ENCODE measurements at regions not wholly inside any gene's neighbourhood (a gene's known extent, or its start where the extent isn't known, plus 50 kb on each side); places are given as distances from the start of the nearest gene placed in this dataset.
"Not testable (repeated sequence)": the region's sequence is repeated elsewhere in the genome, so short reads cannot be mapped to it uniquely, and the experiment has no call there.

DNA sequence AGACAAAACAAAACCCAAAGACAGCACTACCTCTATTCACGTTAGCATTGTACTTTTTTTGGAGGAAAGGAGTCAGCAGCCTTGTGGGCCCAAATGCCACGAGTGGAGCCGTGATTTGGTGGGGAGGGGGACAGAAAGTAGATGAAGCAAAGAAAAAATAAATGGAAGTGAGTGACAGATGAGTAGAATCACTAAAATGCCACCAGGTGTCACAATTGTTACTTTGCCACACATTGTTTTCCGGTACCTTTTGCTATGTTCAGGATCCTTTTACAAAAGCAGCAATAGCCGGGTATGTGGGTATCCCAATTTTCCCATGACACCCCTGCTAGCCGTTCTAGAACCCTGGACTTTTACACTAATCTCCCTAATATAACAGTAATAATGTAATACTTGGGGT, 85.0 kb upstream of the AK4 start:
- DNase-seq, result no peak

DNA sequence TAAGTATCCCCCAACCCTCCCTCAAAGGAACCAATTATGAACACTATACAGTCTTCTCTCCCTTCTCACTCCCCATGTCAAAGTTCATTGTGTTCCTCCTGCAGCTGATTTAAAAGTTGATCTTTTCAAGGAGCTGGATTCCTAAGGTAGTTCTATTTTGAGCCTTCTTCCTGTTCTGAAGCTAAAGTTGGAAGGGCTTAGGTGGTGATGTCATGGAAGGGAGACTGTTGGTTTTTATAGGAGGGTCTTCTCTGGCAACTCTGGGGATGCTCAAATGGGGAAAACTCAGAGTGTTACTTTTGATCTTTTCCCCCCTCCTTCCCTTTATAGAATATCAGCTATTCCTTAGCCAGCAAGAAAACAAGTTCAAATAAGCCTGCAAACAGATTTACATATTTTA, 83.0 kb upstream of the AK4 start:
- no peak for DNase-seq

DNA sequence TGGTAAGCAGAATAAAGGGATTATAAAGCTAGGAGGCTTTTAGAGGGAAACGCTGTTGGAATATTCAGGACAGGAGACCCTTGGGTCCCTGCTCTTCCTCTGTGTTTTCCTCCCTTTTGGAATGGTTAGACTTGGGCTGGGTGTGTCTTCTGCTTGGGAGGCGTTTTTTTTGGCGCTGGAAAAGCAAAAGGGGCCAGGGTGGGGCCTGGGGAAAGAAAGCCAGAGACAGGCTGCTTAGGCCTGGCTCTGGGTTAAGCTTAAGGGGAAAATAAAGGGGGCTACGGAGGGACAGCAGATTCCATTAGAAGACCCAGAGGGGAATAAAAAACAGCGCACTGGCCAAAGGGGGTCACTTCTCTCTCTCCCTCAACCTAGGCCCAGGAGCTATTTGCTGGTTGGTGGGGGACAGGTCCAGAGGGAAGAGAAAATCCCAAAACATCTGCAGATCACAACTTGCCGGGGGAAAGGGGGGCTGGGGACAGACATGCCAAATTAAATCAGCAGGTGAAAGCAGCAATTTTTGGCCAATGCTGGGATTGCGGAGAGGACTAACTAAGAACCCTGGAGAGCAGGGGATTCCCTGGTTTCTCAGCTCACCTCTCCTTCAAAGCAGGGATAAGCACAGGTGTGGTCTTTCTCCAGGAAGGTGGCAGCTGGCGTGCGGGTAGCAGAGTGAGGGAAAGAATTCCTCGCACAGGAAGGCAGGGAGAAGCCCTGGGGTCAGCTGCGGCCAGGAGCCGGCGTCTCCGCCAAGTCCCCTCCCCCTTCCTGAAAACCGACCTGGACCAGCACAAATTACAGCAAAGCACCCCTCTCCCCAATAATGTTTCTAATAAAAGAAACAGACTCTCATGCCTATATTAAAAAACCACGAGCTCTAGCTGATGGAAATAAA, 82.2 kb upstream of the AK4 start:
- DNase-seq, result no peak

DNA sequence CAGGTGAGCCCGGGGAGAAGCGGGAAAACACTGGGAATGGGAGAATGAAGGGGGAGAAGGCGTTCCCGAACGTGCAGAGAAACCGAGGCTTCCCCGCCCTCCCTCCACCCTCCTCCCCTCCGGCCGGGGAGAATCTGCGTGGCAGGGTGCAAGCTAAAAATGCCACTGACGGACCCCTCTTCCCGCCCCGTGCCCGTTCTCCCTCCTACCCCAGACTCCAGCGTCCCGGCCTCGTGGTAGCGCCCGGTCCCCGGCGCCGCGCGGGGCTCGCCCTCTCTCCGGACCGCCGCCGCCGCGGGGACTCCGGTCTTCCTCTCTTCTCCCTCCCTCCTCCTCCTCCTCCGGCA, 81.6 kb upstream of the AK4 start:
- no peak for DNase-seq

DNA sequence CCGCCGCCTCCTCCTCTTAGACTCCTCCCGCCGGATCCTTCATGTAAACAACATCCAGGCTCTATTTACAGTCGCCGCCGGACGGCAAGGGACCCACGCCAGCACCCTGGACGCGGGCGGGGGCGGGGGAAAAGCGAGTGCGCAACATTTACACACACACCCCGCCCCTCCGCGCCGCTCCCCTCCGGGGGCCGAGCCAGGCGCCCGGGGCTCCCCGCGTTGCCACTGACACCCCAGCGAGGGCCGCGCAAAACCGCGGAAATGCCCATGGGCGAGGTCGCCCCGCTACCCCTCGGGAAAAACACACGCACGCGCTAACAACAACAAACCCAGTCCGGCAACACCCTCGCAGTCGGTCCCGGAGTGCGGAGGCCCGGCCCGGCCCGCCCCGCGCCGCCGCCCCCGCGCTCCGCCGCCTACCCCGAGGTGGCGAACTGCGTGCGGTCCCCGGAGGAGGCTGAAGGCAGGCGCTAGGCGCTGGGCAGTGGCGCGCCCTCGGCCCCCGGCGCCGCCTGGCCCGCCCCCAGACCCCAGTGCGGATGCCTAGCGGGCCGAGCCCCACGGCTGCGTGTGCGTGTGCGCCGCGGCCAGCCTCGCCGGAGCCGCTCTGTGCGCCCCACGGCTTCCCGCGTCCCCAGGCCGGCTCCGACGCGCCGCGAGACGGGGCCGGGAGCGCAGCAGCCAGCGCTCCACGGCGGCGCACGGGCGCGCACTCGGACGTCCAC, 81.1 kb upstream of the AK4 start:
- DNase-seq, result peak; percentile 58 to 66

DNA sequence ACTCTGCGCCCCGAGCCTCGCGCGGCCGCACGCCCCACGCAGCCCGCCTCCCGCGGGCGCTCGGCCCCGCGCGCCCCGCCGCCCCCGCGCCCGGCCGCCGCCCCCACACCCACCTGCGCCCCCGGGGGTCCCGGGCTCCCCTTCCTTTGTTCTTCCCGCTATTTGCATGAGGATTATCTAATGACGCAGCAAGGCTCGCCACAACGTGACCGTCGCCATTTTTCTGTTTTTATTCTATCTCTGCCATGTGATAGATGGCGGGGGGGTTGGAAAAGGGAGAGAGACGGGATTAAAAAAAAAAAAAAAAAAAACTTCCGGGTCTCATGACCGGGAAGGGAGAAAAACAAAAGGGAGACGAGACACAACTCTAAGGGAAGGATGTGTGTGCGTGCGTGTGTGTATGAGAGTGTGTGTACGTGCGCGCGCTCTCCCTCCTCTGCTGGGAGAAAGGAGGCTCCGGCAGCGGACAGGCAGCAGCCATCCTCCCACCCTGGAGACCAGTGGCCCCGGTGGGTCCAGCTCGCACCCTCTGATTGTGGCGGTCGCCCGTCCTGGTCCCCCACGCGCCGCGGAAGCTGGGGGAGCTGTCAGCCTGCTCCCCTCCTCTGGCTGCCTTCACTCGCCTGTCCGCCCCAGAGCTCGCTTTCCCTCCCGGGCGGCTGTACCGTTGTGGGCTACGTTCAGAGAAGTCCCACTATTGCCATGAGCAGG, 80.4 kb upstream of the AK4 start:
- DNase-seq, result peak; percentile 42 to 47

DNA sequence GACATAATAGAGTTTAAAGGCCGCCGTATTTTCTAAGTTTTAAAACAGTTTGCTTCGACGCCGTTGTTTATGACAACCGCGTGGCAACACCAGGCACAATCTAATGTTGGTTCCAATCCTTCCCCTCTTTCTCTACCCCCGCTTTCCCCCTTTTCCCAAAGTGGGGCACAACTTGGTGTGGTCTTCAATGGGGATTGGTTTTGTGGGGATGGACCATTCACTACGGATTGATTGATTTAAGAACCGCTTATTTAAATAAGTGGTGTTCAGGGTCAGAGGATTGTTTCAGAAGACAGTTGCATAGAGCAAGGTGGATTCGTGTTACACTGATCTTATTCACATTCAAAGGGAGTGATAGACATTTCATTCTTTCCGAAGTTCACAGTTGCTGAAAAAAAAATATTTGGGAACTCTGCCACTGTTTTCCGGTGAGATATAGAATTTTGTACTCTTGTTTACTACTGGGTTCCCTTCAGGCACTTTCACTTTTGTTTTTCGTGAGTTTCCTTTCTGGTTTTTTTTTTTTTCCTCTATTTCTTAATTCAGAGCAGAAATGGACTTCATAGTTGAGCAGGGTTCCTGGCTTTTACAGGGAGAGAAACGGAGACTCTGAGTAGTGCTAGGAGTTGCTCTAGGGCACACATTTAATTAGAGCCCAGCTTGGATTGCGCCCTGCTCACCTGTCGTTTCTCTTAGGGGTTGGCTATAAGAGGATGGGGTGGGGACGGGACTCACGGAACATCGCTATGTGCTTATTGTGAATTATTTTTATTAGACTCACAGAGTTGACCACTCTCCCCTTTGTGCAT, 79.6 kb upstream of the AK4 start:
- DNase-seq, result peak in 1 of 2 experiments; percentile 4

DNA sequence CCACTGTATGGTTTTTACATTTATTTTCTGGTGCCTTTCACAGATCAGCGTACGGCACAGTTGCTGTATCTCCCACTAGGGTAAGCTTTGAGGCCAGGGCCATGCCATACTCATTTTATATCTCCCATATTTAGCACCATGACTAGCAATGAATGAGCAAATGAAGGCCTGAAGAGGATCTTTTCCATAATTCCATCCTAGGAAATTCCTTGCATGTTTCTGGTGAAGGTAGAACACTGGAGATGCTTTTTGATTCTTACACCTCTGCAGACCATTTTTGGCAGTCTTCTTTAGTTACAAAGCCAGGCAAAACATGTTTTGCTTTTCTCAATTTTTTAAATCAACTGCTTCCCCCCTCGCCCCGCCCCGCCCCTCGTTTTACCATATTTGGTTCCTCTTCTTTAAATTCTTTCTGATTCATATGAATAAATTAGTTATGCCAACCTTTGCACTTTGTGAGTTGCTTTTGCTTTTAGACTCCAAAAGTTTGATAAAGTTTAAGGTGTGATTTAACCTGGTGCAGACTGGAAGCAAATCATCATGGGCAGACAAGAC, 78.9 kb upstream of the AK4 start:
- peak; percentile 54 to 62 for DNase-seq

DNA sequence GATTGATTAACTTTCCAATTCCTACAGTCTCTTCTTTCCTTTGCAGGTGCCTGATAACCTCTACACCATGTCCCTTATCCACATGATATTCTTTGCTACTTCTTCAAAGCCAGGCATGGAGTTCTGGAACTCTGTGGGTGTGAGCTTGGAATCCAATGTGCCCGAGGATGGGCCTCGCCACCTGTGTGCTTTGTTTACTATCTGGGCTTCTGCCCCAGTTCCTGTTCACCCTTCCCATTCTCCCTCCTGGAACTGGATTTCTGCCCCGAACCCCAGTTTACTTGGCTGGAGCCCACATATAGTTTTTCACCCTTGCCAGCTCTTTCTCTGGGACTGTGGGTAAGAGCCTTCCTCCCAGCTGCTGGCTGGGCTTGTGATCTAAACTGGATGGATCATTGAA, 75.2 kb upstream of the AK4 start:
- no peak for DNase-seq

DNA sequence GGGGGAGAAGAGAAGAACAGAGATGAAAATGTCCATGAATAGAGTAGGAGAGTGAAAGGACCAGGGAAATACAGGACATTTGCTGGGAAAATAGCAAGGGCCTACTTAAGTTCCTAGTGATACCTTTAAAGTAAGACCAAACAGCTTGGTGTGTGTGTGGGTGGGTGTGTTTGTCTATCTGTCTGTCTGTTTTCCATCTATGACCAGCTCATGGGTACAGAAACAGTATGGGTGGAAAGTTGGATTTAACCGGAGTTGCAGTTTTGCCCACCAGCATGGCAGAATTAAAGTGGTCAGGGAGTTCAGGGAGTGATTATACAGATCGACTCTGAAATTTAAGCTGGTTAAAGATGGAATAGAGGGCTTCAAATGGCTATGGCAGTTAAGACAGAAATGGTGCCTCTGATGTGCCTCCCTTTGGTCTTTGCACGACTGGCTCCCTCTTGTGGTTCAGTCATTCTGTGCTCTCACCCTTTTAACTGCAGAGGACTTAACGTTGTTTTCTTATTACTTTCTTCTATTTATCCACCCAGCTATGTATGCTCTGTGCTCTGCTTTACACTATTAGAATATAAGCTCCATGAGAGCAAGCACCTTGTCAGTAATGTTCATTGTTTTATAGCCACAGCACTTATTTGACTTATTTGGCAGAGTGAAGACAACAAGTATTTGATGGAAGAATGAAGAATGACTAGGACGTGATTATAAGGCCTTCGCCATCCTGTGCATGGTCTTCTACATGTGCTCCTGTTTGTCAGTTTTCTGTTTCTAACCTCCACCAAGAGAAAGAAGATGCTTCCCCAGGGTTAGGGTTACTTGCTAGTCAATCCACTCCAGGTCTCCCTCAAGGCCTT, 72.7 kb upstream of the AK4 start:
- peak; percentile 57 to 60 for DNase-seq

DNA sequence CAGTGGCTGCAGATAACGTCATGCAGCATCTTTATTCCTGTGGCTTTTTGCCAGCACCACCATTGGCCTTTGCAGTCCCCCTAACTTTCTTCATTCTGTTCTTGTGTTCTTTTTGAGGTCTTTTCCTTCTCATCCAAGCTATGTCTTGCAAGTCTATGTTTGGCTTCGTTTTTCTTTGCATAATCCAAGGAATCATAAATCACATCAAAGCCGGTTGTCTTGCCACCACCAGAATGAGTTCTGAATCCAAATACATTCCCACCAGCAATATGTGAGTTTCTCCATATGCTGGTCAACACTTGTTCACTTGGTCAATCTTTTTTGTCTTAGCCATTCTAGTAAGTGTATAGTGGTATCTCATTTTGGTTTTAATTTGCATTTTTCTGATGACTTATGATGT, 70.6 kb upstream of the AK4 start:
- DNase-seq, result no peak

DNA sequence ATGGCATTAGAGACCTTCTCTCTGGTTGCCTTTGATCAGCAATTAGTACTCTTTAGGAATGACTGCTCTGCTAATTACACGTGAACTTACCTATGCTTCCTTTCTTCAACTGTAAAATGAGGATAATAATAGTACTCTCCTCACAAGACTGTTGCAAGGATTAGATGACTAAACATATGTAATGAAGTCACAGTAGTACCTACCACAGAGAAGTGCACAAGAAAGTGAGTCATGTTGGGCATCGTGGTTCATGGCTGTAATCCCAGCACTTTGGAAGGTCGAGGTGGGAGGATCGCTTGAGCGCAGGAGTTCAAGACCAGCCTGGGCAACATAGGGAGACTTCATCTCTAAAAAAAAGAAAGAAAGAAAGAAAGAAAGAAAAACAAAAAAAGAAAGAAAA, 68.1 kb upstream of the AK4 start:
- no peak for DNase-seq

DNA sequence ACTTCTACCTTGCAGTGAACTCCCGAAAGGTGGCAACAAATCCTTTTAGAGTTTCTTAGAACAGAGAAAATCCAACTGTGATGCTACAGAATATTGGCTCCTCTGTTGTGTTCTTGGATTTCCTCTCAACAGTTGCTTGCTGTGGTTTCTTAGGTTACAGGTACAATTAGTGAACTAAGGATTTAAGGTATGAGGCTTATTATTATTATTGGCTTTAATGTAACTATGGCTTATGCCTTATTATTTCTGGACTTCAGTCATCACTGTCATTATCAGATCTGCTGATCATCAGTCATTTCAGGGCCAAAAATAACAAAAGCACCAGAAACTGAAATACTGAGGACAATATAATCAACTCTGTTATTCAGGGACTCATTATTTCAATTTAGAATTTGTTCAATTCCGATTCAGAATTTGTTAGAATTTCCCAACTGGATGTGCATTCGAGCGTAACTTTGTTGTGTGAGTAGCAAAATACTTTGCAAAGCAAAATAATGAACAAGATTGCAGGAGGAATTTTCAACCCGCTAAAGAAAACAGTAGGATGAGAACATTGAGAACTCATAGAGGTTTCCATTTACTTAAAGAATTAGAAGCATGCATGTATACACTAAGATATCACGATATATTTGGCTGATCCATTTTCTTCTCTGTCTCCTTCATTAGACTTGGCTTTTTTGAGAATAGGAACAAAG, 65.5 kb upstream of the AK4 start:
- DNase-seq, result no peak

DNA sequence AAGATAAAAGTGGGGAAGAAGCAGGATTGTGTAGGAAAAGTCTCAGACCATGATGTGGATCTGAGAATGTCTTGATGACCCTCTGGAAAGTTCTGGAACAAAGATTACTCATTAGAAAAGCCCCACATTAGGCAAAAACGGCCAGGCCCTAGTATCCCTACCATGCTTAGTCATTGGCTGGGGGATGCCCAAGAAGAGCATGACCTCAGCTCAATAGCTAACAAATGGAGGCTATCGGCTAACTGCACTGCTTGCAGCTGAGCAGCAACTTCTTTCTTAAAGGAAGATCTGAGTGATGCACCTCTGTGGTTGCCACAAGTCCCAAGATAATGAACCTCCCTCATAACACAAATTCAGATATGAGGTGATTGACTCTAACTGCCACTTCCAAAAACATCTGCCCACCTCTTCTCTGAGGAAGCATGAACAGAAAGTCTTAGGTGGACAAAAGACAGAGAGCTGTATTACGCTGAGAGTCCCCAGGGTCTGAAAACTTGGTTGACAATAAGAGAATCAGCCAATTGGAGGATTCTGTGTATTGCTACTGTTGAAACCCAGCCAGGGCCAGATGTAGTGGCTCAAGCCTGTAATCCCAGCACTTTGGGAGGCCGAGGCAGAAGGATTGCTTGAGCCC, 64.6 kb upstream of the AK4 start:
- DNase-seq, result no peak

DNA sequence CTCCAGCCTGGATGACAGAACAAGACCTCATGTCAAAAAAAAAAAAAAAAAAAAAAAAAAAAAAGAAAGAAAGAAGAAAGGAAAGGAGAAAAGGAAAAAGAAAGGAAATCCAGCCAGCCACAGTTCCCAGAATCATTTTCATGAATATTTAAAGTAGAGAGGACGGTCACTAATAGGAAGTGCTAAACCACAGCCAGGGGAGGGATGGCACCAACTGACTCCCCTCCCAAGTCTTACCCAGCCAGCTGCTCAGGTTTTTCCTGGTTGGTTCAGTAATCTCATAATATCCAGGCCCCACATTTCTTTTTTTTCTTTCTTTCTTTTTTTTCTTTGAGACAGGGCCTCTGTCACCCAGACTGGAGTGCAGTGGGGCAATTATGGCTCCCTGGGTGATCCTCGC, 63.9 kb upstream of the AK4 start:
- no peak for DNase-seq

DNA sequence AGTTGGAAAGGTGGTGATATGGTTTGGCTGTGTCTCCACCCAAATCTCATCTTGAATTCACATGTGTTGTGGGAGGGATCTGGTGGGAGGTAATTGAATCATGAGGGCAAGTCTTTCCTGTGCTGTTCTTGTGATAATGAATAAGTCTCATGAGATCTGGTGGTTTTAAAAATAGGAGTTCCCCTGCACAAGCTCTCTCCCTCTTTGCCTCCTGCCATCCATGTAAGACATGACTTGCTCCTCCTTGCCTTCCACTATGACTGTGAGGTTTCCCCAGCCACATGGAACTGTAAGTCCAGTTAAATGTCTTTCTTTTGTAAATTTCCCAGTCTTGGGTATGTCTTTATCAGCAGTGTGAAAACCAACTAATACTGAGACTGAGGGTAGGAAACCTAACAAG, 60.5 kb upstream of the AK4 start:
- DNase-seq, result not testable (repeated sequence)

DNA sequence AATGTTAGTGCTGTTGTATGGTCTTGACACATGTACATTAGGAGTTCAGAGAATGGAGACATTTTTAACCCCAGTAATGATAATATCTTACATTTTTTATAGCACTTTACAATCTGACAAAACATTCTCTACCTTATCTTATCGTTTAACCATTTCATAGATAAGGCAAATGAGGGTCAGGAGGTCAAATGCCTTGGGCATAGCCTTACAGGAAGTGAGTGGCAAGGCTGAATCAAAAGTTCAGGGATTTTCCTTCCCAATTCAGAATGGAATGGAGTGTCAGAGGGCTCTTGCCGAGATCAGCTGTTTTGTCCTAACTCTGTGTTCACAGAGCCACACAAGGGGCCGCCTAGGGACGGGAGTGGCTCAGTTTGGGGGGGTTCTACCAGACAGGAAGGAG, 57.6 kb upstream of the AK4 start:
- no peak for DNase-seq

DNA sequence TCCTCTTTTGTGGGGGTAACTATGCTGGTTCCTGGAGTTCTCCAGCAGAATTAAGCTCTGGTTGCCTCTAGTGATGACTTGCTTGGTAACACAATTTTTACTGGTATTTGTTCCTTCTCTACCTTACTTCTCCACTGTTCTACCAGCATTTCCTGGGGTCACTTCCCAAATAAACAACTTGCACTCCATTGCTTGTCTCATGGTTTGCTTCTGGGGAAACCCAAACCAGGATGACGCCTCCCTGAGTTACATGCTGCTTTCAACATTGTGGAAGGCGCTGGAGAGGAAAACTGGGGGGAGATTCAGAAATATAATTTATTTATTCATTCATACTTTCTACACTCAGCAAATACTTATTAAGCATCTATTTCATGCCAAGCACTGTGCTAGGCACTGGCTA, 55.3 kb upstream of the AK4 start:
- DNase-seq, result no peak

DNA sequence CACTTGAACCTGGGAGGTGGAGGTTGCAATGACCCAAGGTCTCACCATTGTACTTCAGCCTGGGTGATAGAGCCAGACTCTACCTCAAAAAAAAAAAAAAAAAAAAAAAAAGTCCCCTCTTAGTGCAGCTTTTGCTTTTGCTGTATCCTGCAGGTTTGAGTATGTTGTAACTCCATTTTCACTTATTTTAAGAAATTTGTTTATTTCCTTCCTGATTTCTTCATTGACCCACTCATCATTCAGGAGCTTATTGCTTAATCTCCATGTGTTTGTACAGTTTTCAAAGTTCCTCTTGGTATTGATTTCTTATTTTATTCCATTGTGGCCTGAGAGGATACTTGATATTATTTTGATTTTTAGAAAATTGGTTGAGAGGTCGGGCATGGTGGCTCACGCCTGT, 50.9 kb upstream of the AK4 start:
- DNase-seq, result no peak

Data from activated CD4-positive, alpha-beta T cell treated with anti-CD3 and anti-CD28 coated beads, Interleukin-2, amount 50 U/mL, for 4 hours (primary cell).